Right renal cortex interstitium (tissue), 3 donors: ENCODE measurements at regions not wholly inside any gene's neighbourhood (a gene's known extent, or its start where the extent isn't known, plus 50 kb on each side); places are given as distances from the start of the nearest gene placed in this dataset.
"Not testable (repeated sequence)": the region's sequence is repeated elsewhere in the genome, so short reads cannot be mapped to it uniquely, and the experiment has no call there.

Experiments used
- DNase-seq, 3 donors: peaks; one replicate each; pipeline ENCODE4 v3.0.0-alpha.2; 2013; ENCODE audit warnings: low read depth in 3 of 3, low spot score in 2 of 3

GRCh38 chr7:130845581-130846085 is 111.6 kb upstream of the KLF14 start:
- no peak for DNase-seq

DNA sequence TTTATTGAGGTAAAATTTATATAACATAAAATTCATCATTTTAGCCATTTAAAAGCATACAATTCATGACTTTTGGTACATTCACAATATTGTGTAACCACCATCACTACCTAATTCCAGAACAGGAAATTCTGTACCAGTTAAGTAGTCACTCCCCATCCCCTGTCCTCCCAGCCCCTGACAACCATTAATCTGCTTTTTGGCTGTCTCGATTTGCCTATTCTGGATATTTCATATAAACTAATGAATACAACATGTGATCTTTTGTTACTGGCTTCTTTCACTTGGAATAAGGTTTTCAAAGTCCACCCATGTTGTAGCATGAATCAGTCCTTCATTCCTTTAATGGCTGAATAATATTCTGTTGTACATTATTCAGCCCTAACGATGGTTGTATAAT is 115.6 kb upstream of the KLF14 start:
- DNase-seq, result no peak

- DNase-seq, result no peak
These were observed 116.9 kb upstream of the KLF14 start for GRCh38 chr7:130850956-130851355.

- DNase-seq, result no peak
These were observed 118.9 kb upstream of the KLF14 start for GRCh38 chr7:130852867-130853266.

- no peak for DNase-seq
These were observed 119.7 kb upstream of the KLF14 start for GRCh38 chr7:130853503-130854279.

- no peak for DNase-seq
These were observed 120.5 kb upstream of the KLF14 start for GRCh38 chr7:130854481-130854880.

- no peak for DNase-seq
These were observed 122.9 kb upstream of the KLF14 start for GRCh38 chr7:130856866-130857265.

DNA sequence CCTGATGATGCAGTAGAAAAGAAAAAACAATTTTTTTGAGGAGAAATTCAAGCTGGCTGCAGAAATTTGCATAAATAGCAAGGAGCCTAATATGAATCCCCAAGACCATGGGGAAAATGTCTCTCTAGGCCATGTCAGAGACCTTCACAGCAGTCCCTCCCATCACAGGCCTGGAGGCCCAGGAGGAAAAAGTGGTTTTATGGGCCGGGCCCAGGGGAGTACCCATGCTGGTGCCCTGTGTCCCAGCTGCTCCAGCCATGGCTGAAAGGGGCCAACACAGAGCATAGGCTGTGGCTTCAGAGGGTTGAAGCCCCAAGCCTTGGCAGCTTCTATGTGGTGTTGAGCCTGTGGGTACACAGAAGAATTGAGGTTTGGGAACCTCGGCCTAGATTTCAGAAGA is 126.8 kb upstream of the KLF14 start:
- DNase-seq, result not testable (repeated sequence)

DNA sequence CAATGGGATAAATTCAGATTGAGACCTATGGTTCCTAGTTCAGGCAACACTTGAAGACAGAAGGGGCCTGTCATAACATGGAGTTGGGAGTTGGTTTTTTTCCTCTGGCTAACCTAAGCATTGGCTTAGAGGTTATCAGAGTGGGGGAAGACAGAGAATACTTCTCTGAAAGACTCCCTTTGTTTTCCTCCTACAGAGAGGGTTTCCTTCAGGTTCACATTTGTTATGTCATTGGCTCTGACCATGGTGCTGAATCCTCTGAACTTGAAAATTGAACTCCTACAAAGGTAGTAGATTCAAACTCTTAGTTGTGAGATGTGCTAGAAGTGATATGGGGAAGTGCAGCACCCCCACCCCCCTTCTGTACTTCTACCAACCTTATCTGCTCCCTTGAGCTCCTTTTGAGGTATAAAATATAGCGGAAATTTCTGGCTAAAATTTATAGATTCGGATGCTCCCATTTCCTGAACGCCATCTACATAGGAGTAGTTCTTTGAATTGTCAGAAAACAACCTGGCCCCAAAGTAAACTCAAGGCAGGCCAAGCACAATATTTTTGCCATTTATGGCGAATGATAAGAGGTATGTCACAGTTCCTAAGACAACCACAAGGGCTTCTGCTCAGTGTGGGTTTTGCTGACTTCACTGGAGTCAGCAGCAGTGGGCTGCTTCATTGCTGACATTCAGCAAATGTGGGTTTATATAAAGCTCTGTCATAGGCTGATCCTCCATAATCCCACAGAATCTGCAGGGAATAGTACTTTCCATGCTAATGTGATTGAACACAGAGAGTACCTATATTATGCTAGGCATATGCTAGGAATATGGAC is 131.6 kb upstream of the KLF14 start:
- DNase-seq, result peak in 1 of 3 donors; percentile 33

DNA sequence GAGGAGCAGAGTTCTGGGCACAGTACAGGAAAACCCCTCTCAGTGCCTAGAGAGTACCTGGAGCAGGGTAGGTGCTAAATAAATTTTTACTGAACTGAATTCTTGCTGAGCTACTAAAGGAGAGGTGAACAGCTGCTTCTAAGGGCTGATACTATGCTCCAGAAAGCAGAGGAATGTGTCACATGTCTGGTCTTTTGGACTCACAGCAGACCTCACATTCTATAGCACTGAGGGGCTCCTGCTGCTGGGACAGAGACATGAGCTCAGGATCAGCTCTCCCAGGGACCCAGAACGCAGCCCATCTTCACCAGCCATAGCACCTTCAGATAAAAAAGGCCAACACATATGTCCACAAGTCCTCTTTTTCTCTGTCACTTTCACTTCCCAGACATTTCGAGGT is 133.0 kb upstream of the KLF14 start:
- no peak for DNase-seq

- DNase-seq, result no peak
These were observed 133.7 kb upstream of the KLF14 start for GRCh38 chr7:130867581-130868136.

- DNase-seq, result no peak
These were observed 134.1 kb upstream of the KLF14 start for GRCh38 chr7:130868139-130868538.

DNA sequence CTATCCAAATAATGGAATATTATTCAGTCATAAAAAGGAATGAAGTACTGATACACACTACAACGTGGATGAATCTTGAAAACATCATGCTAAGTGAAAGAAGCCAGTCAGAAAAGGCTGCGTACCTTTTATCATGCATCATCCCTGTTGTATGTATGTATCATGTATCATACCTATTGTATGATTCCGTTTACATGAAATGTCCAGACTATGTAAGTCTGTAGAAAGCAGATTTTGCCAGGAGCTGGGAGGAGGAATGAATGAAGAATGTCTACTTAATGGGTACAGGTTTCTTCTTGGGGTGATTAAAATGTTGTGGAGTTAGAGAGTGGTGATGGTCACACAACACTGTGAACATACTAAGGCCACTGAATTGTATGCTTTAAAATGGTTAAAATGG is 135.9 kb upstream of the KLF14 start:
- no peak for DNase-seq

GRCh38 chr7:130872341-130872740 is 138.3 kb upstream of the KLF14 start:
- no peak for DNase-seq

DNA sequence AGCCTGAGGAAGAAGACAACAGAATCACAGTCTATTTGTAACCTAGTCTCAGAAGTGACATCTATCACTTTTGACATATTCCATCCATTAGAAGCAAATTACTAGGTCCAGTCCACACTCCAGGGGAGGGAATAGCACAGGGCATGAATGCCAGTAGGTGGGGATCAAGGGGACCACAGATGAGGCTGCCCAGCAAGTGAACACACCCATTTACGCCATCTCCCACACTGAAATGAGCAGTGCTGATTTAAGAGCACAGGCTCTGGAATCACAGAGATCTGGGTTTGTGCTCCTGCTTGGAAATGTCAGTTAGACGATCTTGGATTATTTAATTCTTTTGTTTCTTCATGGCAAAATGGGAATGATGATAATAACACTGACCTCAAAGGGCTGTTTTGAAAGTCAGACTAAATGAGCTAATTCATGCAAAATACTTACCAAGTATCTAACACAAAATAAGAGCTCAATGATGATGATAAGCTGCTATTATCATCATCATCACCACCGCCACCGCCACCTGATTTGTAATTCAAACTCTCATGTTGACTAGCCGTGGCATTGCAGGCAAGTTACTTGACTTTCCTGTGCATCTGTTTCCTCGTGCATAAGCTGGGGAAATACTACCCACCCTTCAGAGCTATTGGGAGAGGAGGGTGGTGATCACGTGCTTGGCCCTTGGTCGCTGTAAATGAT is 138.9 kb upstream of the KLF14 start:
- DNase-seq, result no peak

GRCh38 chr7:130874071-130874915 is 140.3 kb upstream of the KLF14 start:
- no peak for DNase-seq

DNA sequence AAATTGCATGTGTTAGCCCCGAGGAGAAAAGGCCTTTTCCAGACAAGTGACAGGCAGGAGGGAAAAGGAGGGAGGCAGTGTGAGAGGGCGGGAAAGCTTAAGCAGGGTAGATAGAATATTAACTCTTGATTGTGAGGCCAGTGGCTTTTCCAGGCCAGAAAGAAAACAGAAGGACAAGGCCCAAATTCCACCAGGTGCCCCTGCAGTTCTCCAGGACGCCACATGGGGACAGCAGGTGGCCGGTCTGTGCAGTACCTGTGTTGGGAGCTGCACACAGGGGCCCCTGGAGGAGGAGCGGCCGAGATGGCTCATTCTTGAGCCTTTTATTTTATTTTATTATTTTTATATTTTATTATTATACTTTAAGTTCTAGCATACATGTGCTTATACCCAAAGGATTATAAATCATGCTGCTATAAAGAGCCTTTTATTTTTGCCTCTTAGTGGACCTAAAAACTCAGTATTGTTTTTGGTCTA is 141.3 kb upstream of the KLF14 start:
- no peak for DNase-seq

- DNase-seq, result no peak
These were observed 141.9 kb upstream of the KLF14 start for GRCh38 chr7:130875901-130876300.

DNA sequence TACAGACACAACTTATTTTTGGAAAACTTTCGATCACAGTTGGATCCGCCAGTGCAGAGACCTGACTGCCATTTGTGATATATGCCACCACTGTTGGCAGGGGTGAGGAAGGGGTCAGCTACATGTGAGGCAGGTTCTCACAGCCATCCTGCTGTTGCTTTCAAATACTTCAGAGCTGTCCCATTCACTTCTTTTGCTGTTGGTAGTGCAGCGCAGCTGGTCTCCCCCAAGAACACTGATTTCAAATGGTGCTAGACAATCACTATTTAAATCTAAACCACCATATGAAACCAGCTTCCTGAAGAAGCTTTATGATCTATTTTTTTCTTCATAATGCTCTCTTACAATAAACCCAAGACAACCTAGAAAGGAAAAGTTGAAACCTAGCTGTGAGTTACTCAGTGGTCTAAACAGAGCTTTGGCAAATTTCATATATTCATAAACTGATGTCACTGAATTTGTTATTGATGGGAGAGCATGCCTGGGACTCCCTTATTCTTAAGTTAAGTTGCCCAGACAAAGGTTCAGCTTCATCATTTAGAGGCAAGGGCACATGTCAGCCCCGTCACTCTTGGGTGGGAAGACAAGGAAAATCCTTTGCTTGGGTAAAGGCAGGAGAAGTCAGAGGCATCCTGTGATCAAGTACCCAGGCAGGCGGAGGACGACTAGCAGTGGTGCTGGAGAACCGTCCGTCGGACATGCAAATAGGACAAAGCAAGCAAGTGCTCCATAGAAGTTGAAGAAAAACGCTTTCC is 143.4 kb upstream of the KLF14 start:
- DNase-seq, result no peak
